H1 (cell line): ENCODE measurements at regions not wholly inside any gene's neighbourhood (a gene's known extent, or its start where the extent isn't known, plus 50 kb on each side); places are given as distances from the start of the nearest gene placed in this dataset.

ENCODE experiments used
- CTCF ChIA-PET: fragments of 300-600 bp; sonication (Branson Sonifier 250); formaldehyde crosslinking; loops from one replicate; lab custom pipeline; 2021; ENCODE audit not compliant: partially characterized antibody; lab: Charles Lee
- POLR2A ChIA-PET: fragments of 300-600 bp; sonication (Branson Sonifier 250); formaldehyde crosslinking; loops from one replicate; lab custom pipeline; 2021; ENCODE audit warnings: inconsistent platforms; ENCODE audit not compliant: partially characterized antibody; lab: Charles Lee
- DNase-seq, 2 experiments: peaks; one replicate each; pipeline versions ENCODE4 v3.0.0 to v3.0.0-alpha.2; 2010 to 2022; ENCODE audit warnings: low spot score in 2 of 2, low read depth in 1 of 2, mixed read lengths in 1 of 2
- FAIRE-seq: peaks from 2 replicates; lab custom pipeline; 2011; peaks lifted over from hg19 to GRCh38; lab: Jason Lieb, UNC
- H2AFZ ChIP-seq: 2 replicates; pipeline ENCODE4 v1.8.1; 2012; ENCODE audit warnings: low read length, inconsistent platforms
- H2AK5ac ChIP-seq: 2 replicates; pipeline ENCODE4 v1.6.1; 2013; ENCODE audit warnings: low read depth, low read length
- H2BK120ac ChIP-seq: replicated peaks from 2 replicates; pipeline ENCODE3; 2013; ENCODE audit warnings: low read depth, low read length, inconsistent platforms
- H2BK12ac ChIP-seq: 2 replicates; pipeline ENCODE4 v1.6.1; 2013; ENCODE audit warnings: low read depth, low read length
- H2BK15ac ChIP-seq: 2 replicates; pipeline ENCODE4 v1.6.1; 2013; ENCODE audit warnings: low read length
- H2BK20ac ChIP-seq: 2 replicates; pipeline ENCODE4 v1.6.1; 2013; ENCODE audit warnings: low read length
- H2BK5ac ChIP-seq: 2 replicates; pipeline ENCODE4 v1.6.1; 2013; ENCODE audit warnings: low read depth, low read length
- H3K14ac ChIP-seq: 2 replicates; pipeline ENCODE4 v1.6.1; 2013; ENCODE audit warnings: inconsistent platforms; ENCODE audit not compliant: insufficient read length
- H3K18ac ChIP-seq: 2 replicates; pipeline ENCODE4 v1.6.1; 2013; ENCODE audit warnings: low read length; ENCODE audit errors: extremely low read depth
- H3K23ac ChIP-seq: 2 replicates; pipeline ENCODE4 v1.6.1; 2013; ENCODE audit warnings: inconsistent platforms; ENCODE audit not compliant: insufficient read length
- H3K23me2 ChIP-seq: 2 replicates; pipeline ENCODE4 v1.6.1; 2013; ENCODE audit warnings: low read depth, low read length
- H3K27ac ChIP-seq: 2 replicates; pipeline ENCODE4 v1.6.1; 2011; ENCODE audit warnings: low read depth, low read length, inconsistent platforms
- H3K27me3 ChIP-seq, 4 experiments: replicated peaks in 1 of 4; 1 replicate in 1 of 4; 2 replicates in 3 of 4; pipeline versions ENCODE4 v1.6.1 to v1.8.1; 2011 to 2013; ENCODE audit warnings: low read length in 3 of 4, mild to moderate bottlenecking in 3 of 4, inconsistent platforms in 2 of 4, mixed read lengths in 2 of 4, moderate library complexity in 1 of 4; ENCODE audit not compliant: control insufficient read depth in 3 of 4, insufficient read depth in 3 of 4; ENCODE audit errors: extremely low read depth in 1 of 4
- H3K36me3 ChIP-seq, 4 experiments: 2 replicates each; pipeline versions ENCODE4 v1.6.1 to v1.8.1; 2011 to 2013; ENCODE audit warnings: mild to moderate bottlenecking in 4 of 4, low read length in 3 of 4, moderate library complexity in 2 of 4, control low read depth in 1 of 4, inconsistent platforms in 1 of 4; ENCODE audit not compliant: insufficient read depth in 4 of 4, control insufficient read depth in 2 of 4
- H3K4ac ChIP-seq: replicated peaks from 2 replicates; pipeline ENCODE3; 2013; ENCODE audit warnings: low read length, low read depth, mixed read lengths, inconsistent platforms; ENCODE audit not compliant: insufficient read length
- H3K4me1 ChIP-seq, 4 experiments: replicated peaks in 1 of 4; 1 replicate in 1 of 4; 2 replicates in 3 of 4; pipeline versions ENCODE4 v1.6.1 to v1.8.1; 2011 to 2013; ENCODE audit warnings: low read length in 3 of 4, inconsistent platforms in 2 of 4, mixed read lengths in 1 of 4; ENCODE audit not compliant: insufficient read depth in 4 of 4, control insufficient read depth in 3 of 4
- H3K4me2 ChIP-seq, 2 experiments: 2 replicates each; pipeline versions ENCODE4 v1.6.1 to v1.8.1; 2011 to 2013; ENCODE audit warnings: low read depth in 2 of 2, low read length in 2 of 2, control low read depth in 1 of 2, inconsistent platforms in 1 of 2, mild to moderate bottlenecking in 1 of 2; ENCODE audit not compliant: insufficient read depth in 1 of 2
- H3K4me3 ChIP-seq, 4 experiments: fragments of 200-600, 300-600 bp in 1 of 4; sonication (generic), shearing (Covaris generic), sonication (Bioruptor Twin) in 1 of 4; 2 replicates each; pipeline versions ENCODE4 v1.5.1 to v1.8.1; 2011 to 2016; ENCODE audit warnings: low read length in 4 of 4, low read depth in 3 of 4, control low read depth in 2 of 4, inconsistent platforms in 2 of 4, mild to moderate bottlenecking in 2 of 4, mixed read lengths in 1 of 4, moderate library complexity in 1 of 4; ENCODE audit not compliant: insufficient read depth in 2 of 4; ENCODE audit errors: extremely low read depth in 1 of 4
- H3K56ac ChIP-seq: replicated peaks from 2 replicates; pipeline ENCODE3; 2013; ENCODE audit warnings: low read depth, mild to moderate bottlenecking, mixed read lengths, low read length, inconsistent platforms; ENCODE audit not compliant: insufficient read length
- H3K79me1 ChIP-seq: 2 replicates; pipeline ENCODE4 v1.6.1; 2013; ENCODE audit warnings: low read depth, low read length, control low read depth
- H3K79me2 ChIP-seq, 2 experiments: 2 replicates each; pipeline versions ENCODE4 v1.6.1 to v1.8.1; 2012 to 2013; ENCODE audit warnings: low read length in 2 of 2, mild to moderate bottlenecking in 2 of 2, inconsistent platforms in 1 of 2; ENCODE audit not compliant: insufficient read depth in 2 of 2, control insufficient read depth in 1 of 2
- H3K9ac ChIP-seq, 4 experiments: replicated peaks in 1 of 4; 1 replicate in 1 of 4; 2 replicates in 3 of 4; pipeline versions ENCODE4 v1.6.1 to v1.8.1; 2011 to 2013; ENCODE audit warnings: low read depth in 3 of 4, low read length in 3 of 4, control low read depth in 2 of 4, mild to moderate bottlenecking in 2 of 4, moderate library complexity in 2 of 4, inconsistent platforms in 1 of 4; ENCODE audit errors: extremely low read depth in 1 of 4
- H3K9me3 ChIP-seq, 2 experiments: 2 replicates each; pipeline versions ENCODE4 v1.6.1 to v1.8.1; 2012 to 2013; ENCODE audit warnings: mild to moderate bottlenecking in 2 of 2, moderate library complexity in 2 of 2, control low read depth in 1 of 2, inconsistent platforms in 1 of 2, low read depth in 1 of 2, low read length in 1 of 2, mixed read lengths in 1 of 2; ENCODE audit not compliant: insufficient read depth in 2 of 2
- H4K20me1 ChIP-seq, 2 experiments: replicated peaks in 1 of 2; 2 replicates each; pipeline versions ENCODE3 to v1.8.1; 2011 to 2013; ENCODE audit warnings: inconsistent platforms in 2 of 2, low read length in 2 of 2, mild to moderate bottlenecking in 1 of 2; ENCODE audit not compliant: insufficient read depth in 2 of 2, control insufficient read depth in 1 of 2
- H4K5ac ChIP-seq: 2 replicates; pipeline ENCODE4 v1.6.1; 2013; ENCODE audit warnings: low read length, low read depth, mixed read lengths, inconsistent platforms; ENCODE audit not compliant: insufficient read length
- H4K8ac ChIP-seq: 2 replicates; pipeline ENCODE4 v1.8.0; 2013; ENCODE audit warnings: mild to moderate bottlenecking, moderate library complexity, low read length, inconsistent platforms; ENCODE audit not compliant: insufficient read depth; ENCODE audit errors: extremely low read depth
- H4K91ac ChIP-seq: replicated peaks from 2 replicates; pipeline ENCODE3; 2013; ENCODE audit warnings: low read length, mixed read lengths, inconsistent platforms; ENCODE audit not compliant: insufficient read length
- E2F6 ChIP-seq: IDR thresholded peaks from 2 replicates; pipeline ENCODE4 v1.6.1; 2012; ENCODE audit warnings: inconsistent platforms
- POLR2A ChIP-seq, 2 experiments: IDR thresholded peaks; 1 replicate in 1 of 2; 2 replicates in 1 of 2; pipeline ENCODE4 v1.6.1; 2011; ENCODE audit warnings: low read depth in 2 of 2, low read length in 2 of 2, mild to moderate bottlenecking in 2 of 2; ENCODE audit errors: control extremely low read depth in 1 of 2
- RAD21 ChIP-seq, 2 experiments: IDR thresholded peaks in 1 of 2; conservative IDR thresholded peaks in 1 of 2; 2 replicates each; pipeline ENCODE4 v1.6.1; 2011; ENCODE audit warnings: low read depth in 2 of 2, low read length in 2 of 2, improper control_type of control experiment in 1 of 2, inconsistent platforms in 1 of 2, mild to moderate bottlenecking in 1 of 2, moderate library complexity in 1 of 2
- SIRT6 ChIP-seq: IDR thresholded peaks from one replicate; pipeline ENCODE4 v1.7.1; 2012; ENCODE audit warnings: low read length, inconsistent platforms
- SUZ12 ChIP-seq: fragments of 200-600 bp; sonication (generic); IDR thresholded peaks from 2 replicates; pipeline ENCODE4 v1.6.1; 2012; ENCODE audit warnings: mild to moderate bottlenecking, inconsistent platforms, low read length, moderate library complexity, mixed read lengths
- TBP ChIP-seq: IDR thresholded peaks from 2 replicates; pipeline ENCODE4 v1.6.1; 2011; ENCODE audit warnings: low read depth, low read length, improper control_type of control experiment
- YY1 ChIP-seq: IDR thresholded peaks from 2 replicates; pipeline ENCODE4 v1.6.1; 2011; ENCODE audit warnings: low read depth, mild to moderate bottlenecking, low read length
- WGBS, 2 experiments: shearing (Covaris generic) in 1 of 2; methylation state at CpG; one replicate each; pipeline versions ENCODE4 v1.1.6 to v1.1.7; 2013 to 2015; ENCODE audit warnings: low lambda C conversion rate in 2 of 2, mixed read lengths in 2 of 2, inconsistent platforms in 1 of 2, low coverage in 1 of 2, missing lambda C conversion rate in 1 of 2; ENCODE audit not compliant: insufficient replicate concordance in 2 of 2, insufficient coverage in 1 of 2, insufficient read length in 1 of 2; ENCODE audit errors: extremely low coverage in 1 of 2, missing lambda C conversion rate in 1 of 2; 5-methylcytosine and 5-hydroxymethylcytosine counted together
- TF ChIP-seq, protein P1 (sequence below): IDR thresholded peaks from 2 replicates; pipeline ENCODE4 v1.6.1; 2012; ENCODE audit warnings: low read length, inconsistent platforms

- no peaks in the 10 kb centered on the region for H3K9me3 ChIP-seq
- H3K4ac ChIP-seq, result no peak overlapping the region
- DNase-seq (no peak), FAIRE-seq (no peak)
- H3K14ac ChIP-seq, result no peak overlapping the region
- H4K91ac ChIP-seq, result no peak overlapping the region
- H4K20me1 ChIP-seq, result no peaks in the 10 kb centered on the region
- no peaks in the 10 kb centered on the region for H3K79me1 ChIP-seq
- H3K79me2 ChIP-seq, result no peaks in the 10 kb centered on the region
- H2AFZ ChIP-seq, result no peak overlapping the region
- H3K27me3 ChIP-seq, result no peaks in the 10 kb centered on the region
- H4K5ac ChIP-seq, result no peak overlapping the region
- no peak overlapping the region for H3K9ac ChIP-seq
- no peak overlapping the region for H2BK120ac ChIP-seq
- H3K4me3 ChIP-seq, result no peak overlapping the region
- H3K4me2 ChIP-seq, result no peak overlapping the region
- no peak overlapping the region for H3K23ac ChIP-seq
- H3K23me2 ChIP-seq, result no peaks in the 10 kb centered on the region
- ChIA-PET POLR2A (no interaction called here), CTCF (no interaction called here)
- no peaks in the 10 kb centered on the region for H3K36me3 ChIP-seq
- no peak overlapping the region for H4K8ac ChIP-seq
- no peak overlapping the region for H2BK15ac ChIP-seq
- H3K4me1 ChIP-seq, result no peaks in the 10 kb centered on the region
- TF ChIP-seq SIRT6 (no peak), POLR2A (IDR thresholded peaks at IDR 0.05; ENCODE audit: control extremely low read depth in 1 of 2, low read depth in 2 of 2, low read length in 2 of 2) (no peak), YY1 (no peak), E2F6 (no peak), SUZ12 (no peak), RAD21 (IDR thresholded peaks at IDR 0.05 in 1 of 2, conservative IDR thresholded peaks at IDR 0.05 in 1 of 2; ENCODE audit: low read depth in 2 of 2, low read length in 2 of 2) (no peak), TBP (no peak)
- TF ChIP-seq, protein P1, sequence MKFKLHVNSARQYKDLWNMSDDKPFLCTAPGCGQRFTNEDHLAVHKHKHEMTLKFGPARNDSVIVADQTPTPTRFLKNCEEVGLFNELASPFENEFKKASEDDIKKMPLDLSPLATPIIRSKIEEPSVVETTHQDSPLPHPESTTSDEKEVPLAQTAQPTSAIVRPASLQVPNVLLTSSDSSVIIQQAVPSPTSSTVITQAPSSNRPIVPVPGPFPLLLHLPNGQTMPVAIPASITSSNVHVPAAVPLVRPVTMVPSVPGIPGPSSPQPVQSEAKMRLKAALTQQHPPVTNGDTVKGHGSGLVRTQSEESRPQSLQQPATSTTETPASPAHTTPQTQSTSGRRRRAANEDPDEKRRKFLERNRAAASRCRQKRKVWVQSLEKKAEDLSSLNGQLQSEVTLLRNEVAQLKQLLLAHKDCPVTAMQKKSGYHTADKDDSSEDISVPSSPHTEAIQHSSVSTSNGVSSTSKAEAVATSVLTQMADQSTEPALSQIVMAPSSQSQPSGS, result no peak
- no peak overlapping the region for H3K27ac ChIP-seq
- no peak overlapping the region for H2BK5ac ChIP-seq
- 83% methylated on average over 1 of the region's 1 CpG; no CpG with 5 or more reads in 1 of the 2 experiments for WGBS, 2 experiments
- no peak overlapping the region for H2AK5ac ChIP-seq
- no peak overlapping the region for H3K56ac ChIP-seq
- no peak overlapping the region for H2BK20ac ChIP-seq
- no peak overlapping the region for H3K18ac ChIP-seq
- H2BK12ac ChIP-seq, result no peak overlapping the region
Measured at GRCh38 chrX:44085209-44085608, 112.0 kb upstream of the NDP start.
